ENCODE measurements at regions not wholly inside any gene's neighbourhood (a gene's known extent, or its start where the extent isn't known, plus 50 kb on each side); places are given as distances from the start of the nearest gene placed in this dataset.
"Not testable (repeated sequence)": the region's sequence is repeated elsewhere in the genome, so short reads cannot be mapped to it uniquely, and the experiment has no call there.

DNA sequence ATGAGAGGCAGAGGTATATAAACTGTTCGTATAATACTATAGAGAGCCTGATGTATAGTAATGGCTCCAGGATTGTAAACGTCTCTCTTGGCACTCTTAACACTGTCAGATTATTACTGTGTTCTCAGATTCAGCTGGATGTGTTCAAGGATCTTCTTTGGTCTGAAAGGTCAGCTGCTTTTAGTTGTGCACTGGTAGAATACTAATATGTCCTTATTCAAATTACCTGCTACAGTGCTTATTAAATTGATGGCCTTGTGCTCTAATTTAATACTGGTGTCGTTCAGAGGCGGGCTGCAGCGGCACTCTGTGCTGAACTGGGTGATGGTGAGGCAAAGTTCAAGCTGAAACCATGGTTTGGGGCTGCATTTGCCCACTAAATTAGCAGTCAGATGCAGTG, 216.7 kb upstream of the ARRDC3 start:
- DNase-seq (ENCODE audit: low spot score), result no peak

DNA sequence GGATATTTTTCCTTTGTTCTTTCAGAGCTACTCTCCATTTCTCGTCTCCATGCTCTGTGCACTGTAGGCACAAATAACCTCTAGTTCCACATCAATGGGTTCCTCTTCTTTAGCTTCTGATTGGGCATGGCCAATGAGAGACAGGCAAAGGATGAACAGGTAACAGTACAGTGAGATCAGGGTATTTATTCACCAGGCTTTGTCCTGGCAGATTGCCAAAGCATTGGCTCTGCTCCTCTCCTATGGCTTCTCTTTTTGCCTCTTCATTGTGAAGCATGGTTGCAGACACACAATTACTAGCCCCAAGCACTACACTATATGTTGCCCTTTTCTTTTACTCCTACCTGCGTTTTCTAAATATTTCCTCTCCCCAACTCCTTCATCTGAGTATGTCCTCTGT, 215.1 kb upstream of the ARRDC3 start:
- DNase-seq (ENCODE audit: low spot score), result no peak

DNA sequence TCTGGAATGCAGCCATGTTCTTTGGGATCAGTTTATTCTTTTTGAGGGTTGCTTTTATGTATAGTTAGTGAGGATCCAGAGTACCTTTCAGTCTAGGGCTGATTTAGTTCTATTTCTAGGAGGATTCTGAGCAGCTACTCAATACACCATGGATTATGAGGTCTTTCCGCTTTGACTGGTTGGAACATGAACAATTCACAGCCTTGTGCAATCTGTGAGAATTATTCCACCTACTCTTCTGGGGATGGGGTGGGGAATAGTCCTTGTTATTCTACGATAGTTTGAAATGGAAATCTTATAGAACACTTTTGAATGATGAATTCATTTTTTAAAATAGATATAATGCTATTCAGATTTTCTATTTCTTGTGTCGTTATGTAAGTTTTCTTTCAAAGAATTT, 212.3 kb upstream of the ARRDC3 start:
- DNase-seq (ENCODE audit: low spot score), result no peak

DNA sequence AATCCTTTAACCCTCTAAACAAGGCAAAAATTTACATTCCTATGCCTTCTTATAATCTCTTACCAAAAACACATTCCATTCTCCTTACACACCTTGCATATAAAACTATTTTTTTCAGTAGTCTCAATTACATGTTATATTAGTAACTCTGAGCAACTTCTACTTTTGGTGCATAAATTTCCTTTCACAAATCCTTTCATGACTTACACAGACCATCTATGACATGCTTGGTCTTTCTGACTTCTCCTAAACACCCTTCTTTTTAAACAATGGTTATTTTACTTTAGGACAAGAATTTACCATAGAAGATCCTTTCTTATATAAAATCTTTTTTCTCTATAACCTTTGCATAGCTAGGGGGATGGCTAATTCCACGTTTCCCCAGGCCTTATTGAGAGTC, 208.0 kb upstream of the ARRDC3 start:
- no peak for DNase-seq (ENCODE audit: low spot score)

DNA sequence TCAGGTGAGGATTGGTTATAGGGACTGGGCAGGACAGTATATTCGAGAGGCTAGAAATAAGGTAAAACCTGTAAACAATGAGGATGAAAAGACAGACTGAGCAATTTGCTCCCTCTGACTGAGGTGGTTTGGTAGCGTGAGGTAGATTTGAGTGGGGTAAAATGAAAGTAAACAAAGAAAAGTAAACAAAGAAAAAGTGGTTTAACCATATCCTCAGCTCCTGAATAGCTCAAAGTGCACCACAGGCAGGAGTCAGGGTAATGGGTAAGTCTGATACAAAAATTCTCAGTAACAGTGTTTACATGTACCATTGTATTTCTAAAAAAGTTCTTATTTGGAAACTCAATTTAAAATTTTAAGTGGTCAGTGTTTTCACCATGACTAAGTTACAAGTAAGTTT, 203.1 kb upstream of the ARRDC3 start:
- DNase-seq (ENCODE audit: low spot score), result no peak

DNA sequence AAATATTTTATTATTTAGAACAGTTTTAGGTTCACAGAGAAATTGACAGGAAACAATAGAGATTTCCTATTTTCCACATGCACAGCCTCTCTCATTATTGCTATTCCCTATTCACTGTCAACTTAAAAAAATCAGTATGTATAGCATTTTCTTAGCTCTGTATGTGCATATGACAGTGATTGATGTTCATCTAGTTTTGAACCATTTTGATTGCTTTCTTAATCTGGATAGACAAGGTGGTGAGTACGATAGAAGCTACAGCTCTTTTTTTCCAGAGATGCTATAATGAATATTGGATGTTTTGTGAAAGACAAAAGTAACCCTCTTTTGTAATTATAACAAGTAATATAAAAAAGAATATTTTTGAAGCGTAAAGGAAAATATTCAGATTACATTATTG, 201.2 kb upstream of the ARRDC3 start:
- DNase-seq (ENCODE audit: low spot score), result no peak

DNA sequence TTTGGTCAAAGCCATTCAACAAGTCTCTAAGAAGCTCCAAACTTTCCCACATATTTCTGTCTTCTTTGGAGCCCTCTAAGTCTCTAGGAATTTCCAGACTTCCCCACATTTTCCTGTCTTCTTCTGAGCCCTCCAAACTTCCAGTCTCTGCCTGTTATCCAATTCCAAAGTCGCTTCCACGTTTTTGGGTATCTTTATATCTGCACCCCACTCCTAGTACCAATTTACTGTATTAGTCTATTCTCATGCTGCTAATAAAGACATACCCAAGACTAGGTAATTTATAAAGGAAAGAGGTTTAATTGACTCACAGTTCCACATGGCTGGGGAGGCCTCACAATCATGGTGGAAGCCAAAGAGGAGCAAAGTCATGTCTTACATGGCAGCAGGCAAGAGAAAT, 182.9 kb upstream of the ARRDC3 start:
- DNase-seq (ENCODE audit: low spot score), result not testable (repeated sequence)

DNA sequence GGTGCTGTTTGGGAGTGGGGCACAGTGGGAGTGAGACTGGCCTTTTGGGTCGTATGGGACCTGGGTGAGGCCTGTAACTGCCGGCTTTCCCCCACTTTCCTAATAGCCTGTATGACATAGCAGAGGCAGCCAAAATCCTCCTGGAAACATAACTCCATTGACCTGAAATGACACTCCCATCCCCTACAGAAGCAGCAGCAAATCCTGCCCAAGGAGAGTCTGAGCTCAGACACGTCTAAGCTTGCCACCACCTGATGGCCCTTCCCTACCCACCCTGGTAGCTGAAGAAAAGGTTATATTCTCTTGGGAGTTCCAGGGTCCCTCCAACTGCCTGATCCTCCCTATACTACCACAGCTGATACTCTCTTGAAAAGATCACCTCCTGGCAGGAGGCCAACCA, 179.8 kb upstream of the ARRDC3 start:
- no peak for DNase-seq (ENCODE audit: low spot score)

DNA sequence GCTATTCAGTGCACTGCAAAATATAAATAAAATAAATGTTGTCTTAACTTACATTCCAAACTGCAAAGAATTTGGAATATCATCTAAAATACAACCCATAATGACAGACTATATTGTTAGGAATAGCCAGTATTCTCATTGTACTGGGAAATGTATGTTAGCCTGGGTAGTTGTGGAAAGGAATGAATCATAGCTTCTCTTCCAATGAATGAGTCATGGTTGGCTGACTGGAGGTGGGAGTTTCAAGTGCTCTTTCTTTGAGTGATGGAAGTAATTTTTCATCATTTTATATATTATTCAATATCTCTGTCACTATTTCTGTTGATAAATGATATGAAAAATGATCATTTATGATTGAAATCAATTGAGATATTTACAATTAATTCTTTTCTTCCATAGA, 158.6 kb upstream of the ARRDC3 start:
- no peak for DNase-seq (ENCODE audit: low spot score)

DNA sequence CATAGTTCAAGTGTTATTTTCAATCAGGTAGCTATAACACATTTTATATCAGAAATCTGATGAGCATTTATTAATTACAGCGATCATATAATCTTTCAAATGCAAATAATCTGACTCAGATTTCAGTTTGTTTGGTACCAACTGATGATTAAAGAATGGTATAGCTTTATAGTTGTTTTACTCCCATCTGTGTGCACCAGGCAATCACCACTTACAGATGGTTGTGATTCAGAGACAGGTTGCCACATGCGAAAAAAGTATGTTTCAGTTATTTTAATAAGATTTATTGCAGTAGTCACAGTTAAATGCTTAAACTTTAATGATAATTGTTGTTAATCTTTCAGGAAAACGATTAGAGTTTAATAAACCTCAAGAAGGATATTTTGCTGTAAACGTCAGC, 155.1 kb upstream of the ARRDC3 start:
- no peak for DNase-seq (ENCODE audit: low spot score)

DNA sequence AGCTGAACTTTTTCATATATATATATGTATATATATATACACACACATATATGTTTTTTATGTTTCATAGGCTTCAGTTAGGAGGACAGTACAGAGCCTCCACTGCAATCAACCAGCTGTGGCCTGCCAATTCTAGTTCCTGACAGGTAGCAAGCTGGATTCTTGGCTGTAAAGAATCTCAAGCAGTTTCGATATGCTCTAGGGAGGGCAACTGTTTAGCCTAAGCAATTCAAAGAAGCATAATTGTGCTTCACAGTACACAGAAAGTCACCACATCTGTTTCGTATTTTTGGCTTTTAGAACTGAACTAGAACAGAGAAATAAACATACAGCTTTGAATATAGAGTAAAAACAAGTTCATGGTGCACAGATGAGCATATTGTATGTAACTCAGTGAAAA, 152.4 kb upstream of the ARRDC3 start:
- no peak for DNase-seq (ENCODE audit: low spot score)

DNA sequence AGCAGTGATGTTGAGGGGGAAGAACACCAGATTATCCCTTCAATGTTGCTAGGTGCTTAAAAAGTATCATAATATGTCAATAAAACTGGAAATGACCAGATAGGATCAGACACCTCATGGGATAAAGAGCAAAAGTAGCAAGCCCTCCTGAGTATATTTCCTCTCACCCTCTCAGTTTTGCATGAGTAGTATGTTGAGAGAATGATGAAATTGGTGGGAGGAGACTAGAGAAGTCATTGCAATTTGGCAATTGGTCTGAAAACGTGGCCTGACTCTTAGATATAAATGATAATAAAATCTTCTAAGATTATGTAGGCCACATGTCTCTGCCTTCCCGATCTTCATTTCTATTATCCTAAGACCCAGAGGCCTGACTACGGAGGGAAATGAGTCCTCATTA, 151.2 kb upstream of the ARRDC3 start:
- DNase-seq (ENCODE audit: low spot score), result no peak

DNA sequence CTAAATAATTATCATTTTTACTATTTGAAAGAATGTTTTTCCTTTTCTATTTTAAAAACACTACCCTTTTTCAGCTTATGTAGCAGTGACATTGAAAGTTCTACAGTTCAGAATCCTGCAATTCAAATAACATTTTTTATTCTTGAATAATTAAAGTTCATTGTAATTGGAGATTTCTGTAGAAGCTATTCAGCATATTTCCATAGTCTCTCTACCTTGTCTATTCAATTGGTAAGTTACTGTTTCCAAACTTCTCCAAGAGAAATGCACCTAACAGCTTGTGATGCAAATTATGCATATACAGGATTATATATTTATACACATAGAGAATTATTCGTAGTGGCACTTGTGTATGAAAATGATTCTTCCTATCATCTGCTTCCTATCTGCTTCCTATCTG, 149.7 kb upstream of the ARRDC3 start:
- no peak for DNase-seq (ENCODE audit: low spot score)

DNA sequence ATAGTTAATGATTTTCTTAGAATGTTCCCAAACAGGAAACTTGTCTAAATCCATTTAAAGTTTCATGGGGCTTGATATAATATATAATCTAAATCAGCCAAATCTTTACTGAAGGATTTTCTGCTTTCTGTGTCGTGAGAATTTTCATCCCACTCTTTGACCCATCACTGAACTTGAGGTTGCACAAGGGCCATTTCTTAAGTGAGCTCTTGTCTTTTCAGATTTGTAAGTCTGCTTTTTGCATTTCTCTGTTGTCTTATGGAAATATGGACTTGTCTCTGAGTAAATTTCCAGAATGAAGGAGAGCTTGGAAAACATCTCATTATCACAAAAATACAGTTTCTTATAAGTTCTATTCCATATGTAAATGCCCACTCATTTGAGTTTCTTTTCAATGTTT, 149.2 kb upstream of the ARRDC3 start:
- no peak for DNase-seq (ENCODE audit: low spot score)

DNA sequence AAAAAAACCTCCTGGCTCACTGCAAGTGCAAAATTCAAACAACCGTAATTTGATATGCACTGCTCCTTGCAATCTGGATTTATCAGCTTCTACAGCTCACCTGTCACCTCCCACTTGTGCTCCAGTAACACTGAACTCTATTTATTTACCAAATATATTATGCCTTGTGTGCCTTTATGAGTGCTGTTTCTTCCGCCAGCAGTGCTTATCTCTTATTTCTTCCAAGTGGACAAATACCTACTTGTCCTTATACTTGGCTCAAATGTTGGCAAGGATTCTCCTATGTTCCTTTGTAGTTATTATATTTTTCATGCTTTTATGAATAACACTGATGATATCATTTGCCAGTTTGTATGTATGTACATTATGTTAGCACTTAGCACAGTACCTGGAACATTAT, 145.7 kb upstream of the ARRDC3 start:
- DNase-seq (ENCODE audit: low spot score), result no peak

DNA sequence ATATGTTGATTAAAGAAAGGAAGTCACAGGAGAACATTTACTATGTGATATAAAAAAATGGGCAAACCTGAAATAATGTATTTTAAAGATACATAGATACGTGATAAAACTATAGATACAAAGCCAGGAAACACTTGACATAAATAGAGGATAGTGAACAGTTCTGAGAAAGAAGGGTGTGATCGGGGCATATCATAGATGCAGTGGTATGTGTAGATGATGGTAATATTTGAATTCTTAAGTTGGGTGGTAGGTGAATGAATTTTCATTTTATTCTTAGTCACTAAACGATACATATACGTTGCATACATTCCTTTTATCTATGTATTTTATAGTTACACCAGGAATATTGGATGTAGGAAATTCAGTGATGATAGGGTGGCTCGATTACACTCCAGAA, 138.7 kb upstream of the ARRDC3 start:
- no peak for DNase-seq (ENCODE audit: low spot score)

DNA sequence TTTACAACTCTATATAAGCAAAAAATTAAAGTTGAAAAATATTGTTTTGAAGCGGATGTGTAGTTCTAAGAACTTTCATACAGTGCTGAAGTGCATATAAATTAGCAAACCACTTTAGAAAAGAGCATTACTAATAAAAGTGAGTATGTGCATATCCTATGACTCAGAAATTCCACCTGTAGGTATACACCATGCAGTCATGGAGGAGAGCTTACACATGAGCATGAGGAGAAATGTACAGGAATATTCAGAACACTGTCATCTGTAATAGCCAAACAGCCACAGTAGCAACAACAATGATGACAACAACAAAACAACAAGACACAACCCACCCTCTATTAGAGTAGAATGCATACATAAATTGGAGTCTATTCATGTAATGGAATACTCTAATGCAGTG, 138.2 kb upstream of the ARRDC3 start:
- DNase-seq (ENCODE audit: low spot score), result no peak

DNA sequence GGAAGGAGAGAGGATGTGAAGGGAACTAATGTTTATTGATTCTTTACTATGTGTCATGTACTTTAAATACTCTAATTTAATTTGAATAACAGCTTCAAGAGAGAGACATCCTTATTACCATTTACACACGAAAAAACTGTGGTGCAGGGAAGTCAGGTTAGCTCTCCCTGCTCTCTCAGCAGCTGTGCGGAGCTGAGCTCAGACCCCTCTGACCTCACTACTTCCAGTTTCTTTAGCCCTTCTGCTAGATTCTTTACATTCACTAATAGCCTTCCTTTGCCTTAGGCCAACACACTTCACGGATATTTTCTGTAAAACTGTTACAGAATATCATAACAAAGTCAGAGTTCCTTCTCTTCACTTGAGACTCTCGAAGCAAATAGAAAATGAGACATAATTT, 131.3 kb upstream of the ARRDC3 start:
- no peak for DNase-seq (ENCODE audit: low spot score)

DNA sequence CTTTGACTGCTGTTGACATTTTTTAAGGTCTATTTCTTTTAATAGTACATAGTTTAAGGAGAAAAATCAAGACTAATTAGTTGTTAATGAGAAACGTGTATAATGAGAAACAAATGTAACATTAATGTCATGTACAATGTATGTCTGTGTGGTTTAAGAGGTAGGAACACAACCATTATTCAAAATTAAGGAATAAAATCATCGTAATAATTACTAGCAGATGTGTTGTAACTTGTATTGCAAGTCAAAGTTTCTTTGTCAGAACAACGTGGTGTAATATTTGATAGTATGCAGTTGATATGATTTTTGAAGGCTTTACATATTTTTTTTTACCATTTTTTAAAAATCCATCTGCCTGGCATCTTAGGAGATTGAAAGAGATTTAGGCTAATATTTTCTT, 120.2 kb upstream of the ARRDC3 start:
- DNase-seq (ENCODE audit: low spot score), result no peak

DNA sequence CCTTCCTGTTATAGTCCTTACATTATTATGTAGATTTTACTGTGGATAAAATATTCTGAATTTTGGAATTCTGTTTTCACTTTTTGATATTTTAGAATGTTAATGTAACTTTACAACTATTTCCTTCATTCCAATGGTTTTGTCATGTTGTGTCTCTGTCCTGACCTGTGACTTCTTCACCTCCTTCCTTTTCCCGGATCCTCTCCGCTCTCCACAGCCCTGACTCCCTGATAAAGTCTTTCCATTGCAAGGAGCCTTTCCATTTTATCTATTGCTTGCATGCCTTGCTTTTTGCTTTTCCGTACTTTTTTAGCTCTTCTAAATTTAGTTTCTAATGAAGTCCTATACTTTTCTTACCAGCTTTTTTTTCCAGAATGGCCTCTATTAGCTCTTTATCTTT, 117.6 kb upstream of the ARRDC3 start:
- no peak for DNase-seq (ENCODE audit: low spot score)

DNA sequence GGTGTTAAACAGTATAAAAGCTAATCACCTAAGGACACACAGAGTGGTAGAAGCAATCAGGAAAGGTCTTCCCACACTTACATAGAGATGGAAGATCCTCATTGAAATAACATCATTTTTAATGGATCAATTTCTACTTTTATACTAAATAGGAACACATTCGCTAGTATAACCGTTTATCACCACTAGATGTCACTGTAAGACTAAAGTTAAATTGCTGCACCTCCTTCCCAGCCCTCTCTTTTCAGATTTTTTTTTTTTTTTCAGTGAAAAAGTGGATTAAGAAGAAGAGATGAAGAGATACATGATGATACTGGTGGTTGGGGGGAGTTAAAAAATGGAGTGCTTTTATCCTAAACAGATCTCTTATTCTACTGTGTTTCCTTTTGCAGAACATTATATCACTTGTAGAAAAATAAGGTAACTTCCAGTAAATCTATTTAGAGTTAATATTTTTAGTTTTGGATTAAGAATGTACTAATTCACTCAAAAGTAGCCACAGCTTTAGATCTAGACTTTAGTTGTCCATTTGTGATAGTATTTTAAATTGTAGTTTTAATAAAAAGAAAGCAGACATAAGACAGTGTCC, 116.9 kb upstream of the ARRDC3 start:
- DNase-seq (ENCODE audit: low spot score), result no peak

DNA sequence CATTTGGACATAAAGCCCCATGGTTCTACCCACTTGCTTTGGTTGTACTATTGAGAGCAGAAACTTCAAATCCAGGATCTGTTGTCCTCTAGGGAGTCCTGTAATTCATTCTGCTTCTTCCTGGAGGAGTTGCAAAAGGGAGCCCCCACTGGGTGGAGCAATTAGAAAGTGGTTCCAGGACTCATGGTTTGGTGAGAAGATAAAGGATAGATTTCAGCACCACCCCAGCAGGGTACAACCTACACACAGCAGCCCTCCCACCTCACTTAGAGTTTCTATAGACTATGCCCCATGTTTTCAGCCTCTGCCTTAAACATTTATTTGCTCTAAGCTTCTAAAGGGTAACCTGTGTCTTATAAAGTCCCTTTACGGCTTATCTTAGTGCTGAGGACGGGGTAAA, 112.6 kb upstream of the ARRDC3 start:
- DNase-seq (ENCODE audit: low spot score), result no peak

DNA sequence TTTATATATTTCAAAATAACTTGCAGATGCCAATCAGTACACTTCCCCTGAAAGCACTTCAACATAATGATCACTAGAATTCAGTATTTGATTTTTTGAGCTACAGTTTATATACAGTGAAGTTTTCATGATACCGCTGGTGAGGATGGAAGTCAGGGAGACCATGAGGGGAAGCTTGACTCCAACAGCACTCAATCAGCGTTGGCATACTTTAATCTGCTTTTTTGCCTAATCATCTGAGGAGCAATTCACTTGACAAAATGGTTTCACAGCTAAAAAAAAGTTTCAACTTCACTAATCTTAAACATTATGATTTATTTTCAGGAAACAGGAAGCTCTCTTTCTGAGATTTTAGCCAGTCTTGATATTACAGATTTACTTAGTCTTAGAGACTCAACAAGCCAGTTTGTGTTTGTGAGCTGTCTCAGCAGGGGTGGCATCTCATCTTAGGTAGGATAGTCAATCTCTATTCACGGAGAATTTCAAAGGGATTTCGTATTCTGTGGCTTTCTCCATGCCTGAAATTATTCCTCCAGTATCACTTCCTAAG, 111.4 kb upstream of the ARRDC3 start:
- DNase-seq (ENCODE audit: low spot score), result no peak

DNA sequence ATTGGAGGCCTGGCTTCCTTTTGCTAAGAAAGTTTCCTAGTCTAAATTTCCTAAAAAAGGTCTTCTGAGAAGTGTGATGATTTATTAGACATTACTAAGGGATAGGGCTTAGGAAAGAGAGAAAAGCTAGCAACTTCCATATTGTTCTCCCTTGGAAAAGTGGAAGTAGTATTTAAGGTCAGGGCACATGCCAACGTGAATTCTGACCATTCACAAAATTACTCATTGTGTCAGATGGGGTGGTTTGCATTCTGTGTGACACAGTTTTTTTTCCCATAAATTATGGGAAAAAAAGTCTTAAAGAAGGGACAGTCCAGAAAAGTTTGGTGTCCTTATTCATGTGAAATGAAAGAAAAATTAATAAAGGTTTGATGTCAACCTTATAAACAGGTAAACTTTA, 110.0 kb upstream of the ARRDC3 start:
- DNase-seq (ENCODE audit: low spot score), result no peak

DNA sequence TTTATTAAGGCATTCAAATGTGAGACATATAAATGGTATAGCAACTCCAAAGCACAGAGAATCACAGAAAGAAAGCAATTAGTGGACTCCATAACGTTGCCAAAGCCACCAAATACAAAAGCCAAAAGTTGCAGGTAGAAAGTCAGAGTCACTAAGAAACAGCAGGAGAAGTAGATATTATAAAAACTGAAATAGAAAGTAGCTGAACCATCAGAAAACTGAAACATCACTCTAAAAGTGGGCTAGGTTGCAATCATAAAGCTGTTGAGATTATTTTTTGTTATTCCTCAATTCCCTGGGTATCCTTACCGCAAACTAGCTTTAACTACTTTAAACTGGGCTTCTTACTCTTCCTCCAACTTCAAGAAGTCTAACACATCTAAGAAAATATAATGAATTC, 108.1 kb upstream of the ARRDC3 start:
- no peak for DNase-seq (ENCODE audit: low spot score)
